Activated naive CD4-positive, alpha-beta T cell treated with anti-CD3 and anti-CD28 coated beads, Interleukin-2, amount 50 U/mL, for 16 hours (primary cell): ENCODE measurements at regions not wholly inside any gene's neighbourhood (a gene's known extent, or its start where the extent isn't known, plus 50 kb on each side); places are given as distances from the start of the nearest gene placed in this dataset.

Source experiments
- DNase-seq: peaks from one replicate; pipeline ENCODE4 v3.0.0-alpha.2; 2020

DNA sequence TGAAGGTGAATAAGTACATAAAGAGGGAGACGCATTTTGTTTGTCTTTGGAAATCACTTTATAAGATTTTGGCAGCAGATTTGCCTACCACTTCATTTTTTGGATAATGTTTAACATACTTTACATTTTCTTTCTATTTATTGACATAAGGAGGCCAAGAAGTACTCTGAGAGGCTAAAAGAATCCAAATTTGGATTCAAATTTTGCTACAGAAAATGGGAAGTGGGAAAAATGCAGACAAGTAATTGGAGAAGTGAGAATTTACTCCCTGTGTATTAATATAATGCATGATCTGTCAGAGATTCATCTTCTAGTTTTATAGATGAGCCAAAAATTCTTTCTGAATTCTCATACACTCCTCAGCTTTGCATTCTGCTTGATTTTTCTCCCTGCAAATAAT, 411.2 kb upstream of the CTNND2 start:
- no peak for DNase-seq

DNA sequence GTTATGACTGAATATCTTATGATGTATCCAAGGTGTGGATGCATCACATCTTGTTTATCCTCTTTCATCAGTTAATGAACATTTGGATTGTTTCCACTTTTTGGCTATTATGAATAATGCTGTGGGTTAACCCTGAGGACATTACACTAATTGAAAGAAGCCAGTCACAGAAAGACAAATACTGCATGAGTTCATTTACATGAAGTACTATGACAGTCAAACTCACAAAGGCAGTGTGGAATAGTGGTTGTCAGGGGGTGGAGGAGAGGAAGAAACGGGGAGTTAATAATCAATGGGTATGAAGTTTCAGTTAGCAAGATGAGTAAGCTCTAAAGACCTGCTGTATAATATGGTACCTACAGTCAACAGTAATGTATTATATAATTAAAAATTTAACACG, 409.4 kb upstream of the CTNND2 start:
- no peak for DNase-seq

DNA sequence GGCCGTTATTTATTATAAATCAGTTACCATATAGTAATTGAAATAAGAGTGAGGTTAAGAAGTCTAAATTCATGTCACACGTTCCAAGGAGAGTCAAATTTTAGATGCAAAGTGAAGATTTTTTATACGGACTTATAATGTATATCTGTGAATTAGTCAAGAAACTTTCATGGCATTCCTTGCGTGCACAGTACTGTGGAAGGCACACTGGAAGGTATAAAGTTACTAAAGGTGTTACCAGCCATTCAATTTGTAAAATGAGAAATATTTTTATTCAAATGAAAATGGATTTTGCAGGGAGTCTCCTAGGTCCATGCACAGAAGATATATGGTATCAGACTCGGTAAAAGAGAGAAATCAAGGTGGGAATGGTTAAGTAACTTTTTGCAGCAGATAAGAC, 408.1 kb upstream of the CTNND2 start:
- no peak for DNase-seq

DNA sequence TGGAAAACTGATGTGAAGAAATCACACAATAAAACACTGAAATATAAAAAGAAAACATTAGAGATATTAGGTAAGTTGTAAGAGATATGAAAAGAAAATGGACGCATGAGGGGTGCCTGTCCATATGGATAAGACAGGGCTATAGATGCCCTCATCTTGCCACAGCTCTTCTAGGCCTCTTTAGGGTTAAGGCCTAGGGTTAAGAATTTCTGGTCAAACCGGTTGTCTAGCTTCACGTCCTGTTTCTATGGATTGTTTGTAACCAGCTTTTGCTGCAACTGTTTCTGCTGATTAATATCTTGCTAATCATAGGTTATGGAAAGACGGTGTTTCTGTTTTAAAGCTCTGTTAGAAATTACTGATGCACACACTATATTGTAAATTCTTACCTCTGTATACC, 389.9 kb upstream of the CTNND2 start:
- DNase-seq = no peak

DNA sequence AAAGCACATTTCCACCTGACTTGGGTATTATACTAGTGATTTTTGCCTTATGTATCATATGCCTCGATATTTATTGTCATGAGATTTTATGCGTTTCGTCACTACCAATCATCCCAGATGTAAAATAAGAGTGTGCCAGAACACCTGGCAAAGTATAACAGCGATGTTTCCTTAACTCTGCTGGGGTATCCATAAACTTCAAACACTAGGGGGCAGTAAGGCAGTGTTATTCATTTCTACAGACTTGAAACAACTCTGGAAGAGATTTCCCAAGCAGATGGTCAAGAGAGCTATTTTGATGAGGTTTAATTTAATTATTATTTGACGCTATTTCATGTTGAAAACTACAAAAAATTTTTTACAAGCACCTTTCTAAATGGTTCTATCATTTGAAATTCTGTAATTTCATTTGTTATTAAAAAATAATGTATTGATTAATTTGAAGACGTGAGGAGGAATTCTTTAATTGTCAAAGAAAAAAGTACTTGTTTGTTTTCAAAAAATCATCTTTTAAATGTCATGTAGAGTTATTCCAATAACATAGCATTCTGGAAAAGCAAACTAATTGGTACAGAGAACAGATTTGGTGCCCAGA, 388.5 kb upstream of the CTNND2 start:
- DNase-seq = no peak

DNA sequence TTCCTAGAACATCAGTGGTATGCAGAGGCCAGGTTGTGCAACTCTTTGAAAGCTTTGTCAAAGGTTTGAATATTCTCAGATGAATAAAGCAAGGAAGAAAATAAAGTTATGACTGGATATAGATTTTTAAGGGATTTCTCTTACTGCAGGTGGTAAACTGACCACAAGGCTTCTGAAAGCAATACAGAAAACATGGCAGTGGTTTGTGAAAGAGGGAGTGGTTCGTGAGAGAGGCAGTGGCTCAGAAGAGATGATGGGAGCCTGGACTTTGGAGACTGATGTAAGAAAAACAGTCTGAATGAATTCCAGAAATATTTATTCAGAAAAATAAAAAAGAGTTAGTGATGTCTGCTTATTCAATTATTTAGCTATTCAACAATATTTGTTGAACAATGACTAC, 380.4 kb upstream of the CTNND2 start:
- no peak for DNase-seq

DNA sequence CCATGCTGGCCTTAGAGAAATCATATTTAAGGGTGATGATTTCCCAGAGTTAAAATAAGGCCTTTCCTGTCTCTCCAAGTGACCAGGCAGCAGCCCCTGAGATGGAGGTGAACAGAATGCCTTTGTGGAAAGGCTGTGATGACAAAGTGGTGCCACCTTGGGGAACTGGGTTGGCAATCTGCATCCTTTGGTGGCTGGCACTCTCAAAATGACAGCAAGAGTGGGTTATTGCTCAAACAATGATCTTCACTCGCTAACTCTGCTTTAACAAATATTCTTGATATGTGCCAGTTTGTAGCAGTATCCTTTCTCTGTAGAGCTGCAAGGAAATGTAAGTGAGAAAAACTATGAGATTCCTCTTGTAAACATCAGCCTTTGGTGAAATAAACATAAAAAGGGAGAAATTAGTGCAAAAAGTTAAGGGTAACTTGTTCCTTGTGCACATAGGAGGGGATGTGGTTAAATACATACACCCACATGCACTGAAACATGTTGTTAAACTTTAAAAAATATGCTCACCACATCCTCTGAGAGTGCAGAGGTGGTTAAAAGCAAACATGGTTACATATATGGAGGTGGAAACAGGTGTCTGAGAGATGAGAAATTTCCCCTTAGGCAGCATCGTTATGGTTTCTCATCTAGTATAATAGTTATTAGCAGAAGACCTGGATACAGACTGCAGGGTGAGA, 373.4 kb upstream of the CTNND2 start:
- DNase-seq = no peak

DNA sequence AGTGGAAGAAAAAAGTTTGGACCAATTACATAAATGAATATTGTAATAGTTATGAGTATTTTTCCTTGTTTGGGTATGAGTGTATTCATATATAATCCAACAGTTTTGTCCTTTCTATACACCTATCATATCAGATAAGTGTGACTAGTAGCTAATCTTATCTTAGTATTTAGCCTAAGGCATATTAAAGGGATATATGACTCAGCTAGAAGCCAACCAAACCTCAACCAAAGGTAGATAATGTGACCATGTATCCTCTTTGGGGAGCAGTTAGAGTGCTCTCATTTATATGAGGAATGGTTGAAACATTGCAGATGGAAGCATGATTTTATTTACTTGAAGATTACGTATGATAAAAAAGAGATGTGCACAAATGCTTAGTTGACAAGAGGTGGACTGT, 370.0 kb upstream of the CTNND2 start:
- no peak for DNase-seq

DNA sequence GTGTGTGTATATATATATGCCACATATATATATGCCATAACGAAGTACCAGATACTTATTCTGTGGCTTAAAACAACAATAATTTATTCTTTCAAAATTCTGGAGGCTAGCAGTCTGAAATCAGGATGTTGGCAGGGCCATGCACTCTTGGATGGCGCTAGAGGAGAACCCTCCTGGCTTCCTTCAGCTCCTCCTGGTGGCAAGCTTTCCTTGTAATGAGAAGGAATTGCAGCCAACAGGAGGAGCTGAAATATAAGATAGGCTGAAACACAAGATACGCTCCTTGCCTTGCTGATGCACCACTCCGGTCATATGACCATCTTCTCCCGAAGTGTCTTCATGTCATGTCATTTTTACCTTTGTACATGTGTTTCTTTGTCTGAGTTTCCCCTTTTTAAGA, 368.1 kb upstream of the CTNND2 start:
- DNase-seq = no peak

DNA sequence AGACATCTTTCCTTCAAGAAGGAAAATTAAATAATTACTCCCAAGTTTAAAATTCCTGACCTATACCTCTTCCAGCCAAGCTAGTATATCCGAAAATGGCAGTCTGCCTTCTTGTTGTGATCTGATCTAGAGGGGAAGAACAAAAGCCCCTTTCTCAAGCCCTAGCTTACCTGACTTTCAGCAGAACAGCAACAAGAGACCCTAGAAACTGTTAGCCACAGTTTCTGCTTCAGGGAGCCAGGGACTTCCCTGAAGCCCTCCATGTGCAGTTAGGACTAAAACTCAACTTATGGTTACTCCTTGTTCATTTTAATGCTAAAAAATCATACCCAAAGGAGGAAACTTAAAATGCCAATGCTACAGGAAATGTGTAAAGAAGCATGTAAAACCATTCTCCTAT, 366.7 kb upstream of the CTNND2 start:
- no peak for DNase-seq

DNA sequence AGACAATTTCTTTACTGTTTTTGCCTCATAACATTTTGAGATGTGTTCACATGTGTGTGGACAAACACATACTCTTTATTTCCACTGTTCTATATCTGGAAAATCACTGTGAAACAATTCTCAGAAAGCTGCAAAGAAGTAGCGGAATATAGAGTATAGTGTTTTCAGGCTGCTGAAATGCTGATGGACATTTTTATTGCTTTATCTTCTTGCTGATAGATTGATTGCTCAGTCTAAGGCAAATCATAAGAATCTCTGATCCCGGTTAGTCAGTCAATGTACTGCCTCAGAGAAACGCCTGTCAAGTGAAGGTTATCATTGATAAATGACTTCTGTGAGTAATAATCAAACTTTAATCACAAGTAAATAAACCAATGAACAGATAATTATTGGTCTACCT, 364.9 kb upstream of the CTNND2 start:
- DNase-seq = no peak

DNA sequence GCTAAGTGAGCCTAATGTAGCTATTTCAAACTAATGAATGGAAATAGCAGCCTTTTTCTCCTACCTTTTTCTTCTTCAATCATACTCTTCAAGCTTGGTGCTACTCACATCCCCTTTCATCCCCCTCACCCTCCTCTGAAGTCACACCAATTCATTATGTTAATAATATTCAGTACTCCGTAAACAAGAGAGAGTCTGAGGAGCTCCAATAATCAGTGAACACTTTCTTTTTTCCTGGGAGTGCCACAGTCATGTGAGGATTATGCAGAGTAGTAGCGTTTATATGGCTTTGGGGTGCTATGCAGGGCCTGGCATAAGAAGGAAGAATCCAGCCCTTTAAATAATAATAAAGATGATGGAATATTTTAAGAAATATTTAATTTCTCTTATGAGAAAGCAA, 354.3 kb upstream of the CTNND2 start:
- no peak for DNase-seq

DNA sequence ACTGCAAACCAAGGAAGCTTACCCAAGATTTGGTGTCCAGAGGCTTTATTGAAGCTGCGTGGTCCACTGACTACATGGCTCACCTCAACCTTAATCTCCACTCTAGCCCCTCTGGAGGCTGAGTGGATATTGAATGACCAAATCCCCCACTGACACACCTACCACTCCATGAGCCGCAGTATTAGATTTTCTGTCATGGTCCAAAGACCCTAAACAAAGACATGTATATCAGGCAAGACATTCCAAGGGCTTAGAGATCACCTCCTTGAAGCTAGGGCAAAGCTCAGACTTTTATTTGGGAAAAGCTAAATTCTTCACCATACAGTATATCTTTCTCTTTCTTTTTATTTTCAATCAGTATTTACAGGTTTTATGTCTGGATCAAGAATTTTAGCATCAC, 346.2 kb upstream of the CTNND2 start:
- DNase-seq = no peak

DNA sequence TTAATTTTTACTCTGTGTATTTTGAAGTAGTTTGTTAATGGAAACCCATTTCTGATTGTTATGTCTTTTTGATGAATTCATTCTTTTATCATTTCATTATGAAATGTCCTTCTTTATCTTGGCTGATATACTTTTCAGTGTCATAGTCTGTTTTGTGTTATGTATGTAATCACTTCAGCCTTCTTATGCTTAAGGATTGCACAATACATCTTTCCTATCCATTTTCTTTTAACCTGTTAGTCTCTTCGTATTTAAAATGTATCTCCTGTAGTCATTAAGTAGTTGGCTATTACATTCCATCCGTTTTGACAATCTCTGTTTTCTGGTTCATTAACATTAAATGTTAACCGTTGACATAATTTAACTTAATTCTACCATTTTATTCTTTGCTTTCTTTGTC, 344.6 kb upstream of the CTNND2 start:
- DNase-seq = no peak

DNA sequence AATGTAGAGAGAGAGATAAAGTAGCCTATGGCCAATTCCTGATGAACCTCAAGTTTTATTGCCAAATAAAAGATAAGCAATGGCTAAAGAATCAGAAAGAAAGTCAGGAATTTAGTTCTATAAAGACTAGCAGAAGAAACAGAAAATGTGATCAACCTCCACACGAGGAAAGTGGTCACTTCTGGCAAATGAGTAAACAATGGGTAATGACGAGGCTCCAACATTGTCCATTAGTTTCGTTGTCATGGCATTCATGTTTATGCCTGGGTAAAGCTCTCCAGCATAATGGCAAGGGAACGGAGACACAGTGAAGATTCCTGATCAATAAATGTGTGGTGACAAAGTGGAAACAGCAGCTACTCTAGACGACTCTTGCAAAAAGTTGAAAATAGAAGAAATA, 341.8 kb upstream of the CTNND2 start:
- DNase-seq = no peak

DNA sequence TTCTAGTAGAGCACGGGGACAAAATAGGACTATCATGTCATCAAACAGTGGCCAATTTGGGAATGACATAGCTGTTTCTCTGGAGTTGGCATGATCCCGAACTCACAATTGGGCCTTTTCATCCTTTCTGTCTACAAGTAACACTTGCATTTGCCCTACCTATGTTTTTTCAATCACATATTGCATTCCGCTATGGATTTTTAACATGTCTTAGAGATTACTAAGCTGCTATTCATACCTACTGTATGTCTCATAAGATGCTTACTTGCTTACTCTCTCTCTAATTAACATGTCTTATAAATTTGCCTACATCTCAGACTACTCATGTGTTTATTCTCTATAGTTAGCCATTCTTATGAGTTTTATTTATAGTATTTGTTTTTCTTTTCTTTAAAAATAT, 341.2 kb upstream of the CTNND2 start:
- no peak for DNase-seq

DNA sequence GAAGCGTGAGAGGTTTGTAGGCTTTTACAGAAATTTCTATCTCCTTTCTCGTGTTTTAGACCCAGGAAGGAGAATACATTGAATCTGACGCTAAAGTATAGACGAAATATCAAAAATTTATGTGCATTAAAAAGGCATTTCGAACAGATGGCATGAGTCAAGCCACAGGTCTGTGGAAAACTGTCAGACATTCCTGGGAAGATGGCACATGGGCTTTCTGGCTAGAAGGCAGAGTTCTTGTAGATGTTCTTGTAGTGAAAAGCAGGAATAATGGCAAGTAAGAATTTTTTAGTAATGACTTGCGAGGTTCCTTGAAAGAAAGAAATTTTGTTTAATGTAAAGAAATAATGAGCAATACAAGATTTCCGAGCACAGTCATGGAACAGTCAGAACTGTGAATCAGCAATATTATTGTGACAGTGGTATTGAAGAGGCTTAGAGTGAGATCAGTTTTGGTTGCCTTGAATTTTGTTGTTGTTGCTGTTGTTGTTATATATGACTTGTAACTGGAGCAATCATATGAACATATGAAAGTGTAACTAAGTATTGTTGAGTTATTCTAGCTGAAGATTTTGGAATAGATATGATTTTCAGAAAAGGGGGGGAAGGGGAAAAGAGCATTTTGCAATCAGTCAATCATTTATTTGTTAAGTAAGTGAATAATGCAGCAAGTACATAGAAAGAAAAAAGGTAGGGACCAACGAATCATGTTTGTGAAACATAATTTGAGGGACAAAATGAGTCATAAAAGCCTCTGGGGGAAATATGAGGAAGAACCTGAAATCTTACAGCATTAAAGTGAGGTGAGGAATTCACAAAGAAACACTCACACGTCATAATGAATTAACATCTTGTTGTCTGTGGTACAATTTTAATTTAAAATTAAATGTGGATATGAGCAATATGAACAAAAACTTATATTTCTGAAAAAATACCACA, 339.0 kb upstream of the CTNND2 start:
- no peak for DNase-seq

DNA sequence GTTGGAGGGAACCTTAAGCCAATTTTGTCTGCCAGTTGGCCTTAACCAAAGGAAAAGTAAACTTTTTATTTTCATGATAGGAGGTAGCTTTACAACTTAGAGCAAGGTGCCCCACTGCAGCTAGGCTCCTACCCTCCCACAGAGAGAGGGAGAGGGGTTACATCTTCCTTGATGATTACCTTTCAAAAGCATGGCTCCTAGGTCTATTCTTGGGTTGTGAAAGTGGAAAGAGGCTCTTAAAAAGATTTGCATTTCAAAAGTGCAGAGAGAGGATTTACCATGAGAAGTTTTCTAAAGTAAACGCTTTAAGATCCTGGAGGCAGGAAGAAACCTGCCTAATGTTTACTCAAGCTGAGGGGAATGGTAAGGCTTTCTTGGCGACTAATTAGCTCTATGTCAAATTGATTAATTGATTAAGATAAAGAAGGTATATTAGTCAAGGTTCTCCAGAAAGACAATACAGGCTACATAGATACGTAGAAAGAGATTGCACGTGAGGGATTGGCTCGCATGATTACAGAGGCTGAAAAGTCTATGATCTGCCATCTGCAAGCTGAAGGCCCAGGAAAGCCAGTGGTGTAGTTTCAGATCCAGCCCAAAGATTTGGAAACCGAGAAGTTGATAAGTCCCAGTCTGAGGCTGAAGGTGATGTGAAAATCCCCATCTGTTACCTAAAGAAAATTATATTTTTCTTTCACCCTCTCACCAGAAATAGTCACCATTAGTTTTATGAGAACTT, 333.8 kb upstream of the CTNND2 start:
- DNase-seq = no peak

DNA sequence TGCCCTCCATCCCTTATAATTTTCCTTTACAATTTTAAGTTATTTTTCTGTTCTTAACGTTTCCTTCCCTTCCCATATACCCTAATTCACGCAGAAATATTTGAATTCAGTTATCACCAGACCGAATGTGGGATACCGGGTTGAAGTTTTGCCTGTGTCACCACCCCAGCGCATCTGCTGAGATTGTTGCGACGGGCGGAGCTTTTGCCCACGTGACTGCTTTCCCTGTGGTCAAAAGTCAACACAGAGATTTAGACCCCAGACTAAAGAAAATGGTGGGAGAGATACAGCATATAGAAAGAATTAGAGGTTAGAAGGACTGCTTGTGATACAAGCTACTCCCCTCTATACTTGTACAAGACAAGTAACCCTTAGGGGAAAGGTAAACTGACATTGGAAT, 326.4 kb upstream of the CTNND2 start:
- no peak for DNase-seq

DNA sequence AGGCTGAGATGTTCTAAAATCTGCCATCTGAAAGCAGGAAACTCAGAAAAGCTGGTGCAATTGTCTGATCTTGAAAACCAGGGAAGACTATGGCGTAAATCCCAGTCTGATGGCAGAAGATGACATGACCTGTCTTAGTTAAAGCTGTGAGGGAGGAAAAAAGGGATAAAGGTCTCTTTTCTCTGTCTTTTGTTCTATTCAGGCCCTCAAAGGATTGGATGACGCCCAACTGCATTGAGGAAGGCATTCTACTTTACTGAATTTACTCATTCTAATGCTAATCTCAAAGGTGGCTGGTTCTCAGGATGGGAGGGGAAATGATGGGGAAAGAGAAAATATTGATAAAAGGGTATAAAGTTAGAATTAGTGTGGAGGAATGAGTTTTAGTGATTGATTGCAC, 312.8 kb upstream of the CTNND2 start:
- DNase-seq = no peak

DNA sequence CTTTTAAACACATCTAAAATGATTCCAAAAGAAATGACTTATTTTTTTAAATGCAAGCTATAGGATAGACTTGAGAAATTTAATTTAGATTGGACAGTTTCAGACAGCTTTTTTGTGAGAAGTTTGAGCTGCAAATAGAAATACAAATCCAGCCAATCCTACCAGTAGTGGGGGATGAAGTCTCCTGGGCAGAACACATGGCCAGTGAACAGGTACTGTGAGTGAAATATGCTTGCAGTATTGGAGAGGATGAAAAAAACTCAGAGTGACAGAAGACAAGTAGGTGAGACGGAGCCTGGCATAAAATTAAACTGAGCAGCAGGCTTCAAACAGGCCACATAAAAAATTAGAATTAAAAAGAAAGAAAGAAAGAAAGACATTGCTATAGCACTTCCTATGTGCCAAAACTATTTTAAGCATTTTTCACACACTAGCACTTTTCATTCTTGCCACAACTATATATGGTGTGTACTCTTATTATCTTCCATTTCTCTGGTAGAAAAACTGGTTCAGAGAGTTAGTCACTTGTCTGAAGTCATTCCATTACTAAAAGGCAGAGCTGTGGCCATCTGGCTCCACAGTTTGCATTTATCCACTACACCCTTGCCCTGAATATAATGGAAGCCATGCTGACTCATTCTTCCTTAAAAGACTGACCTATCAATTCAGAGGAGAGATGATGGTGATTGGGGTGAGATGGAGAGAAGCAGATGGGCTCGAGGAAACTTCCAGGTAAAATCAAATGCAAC, 310.2 kb upstream of the CTNND2 start:
- no peak for DNase-seq

DNA sequence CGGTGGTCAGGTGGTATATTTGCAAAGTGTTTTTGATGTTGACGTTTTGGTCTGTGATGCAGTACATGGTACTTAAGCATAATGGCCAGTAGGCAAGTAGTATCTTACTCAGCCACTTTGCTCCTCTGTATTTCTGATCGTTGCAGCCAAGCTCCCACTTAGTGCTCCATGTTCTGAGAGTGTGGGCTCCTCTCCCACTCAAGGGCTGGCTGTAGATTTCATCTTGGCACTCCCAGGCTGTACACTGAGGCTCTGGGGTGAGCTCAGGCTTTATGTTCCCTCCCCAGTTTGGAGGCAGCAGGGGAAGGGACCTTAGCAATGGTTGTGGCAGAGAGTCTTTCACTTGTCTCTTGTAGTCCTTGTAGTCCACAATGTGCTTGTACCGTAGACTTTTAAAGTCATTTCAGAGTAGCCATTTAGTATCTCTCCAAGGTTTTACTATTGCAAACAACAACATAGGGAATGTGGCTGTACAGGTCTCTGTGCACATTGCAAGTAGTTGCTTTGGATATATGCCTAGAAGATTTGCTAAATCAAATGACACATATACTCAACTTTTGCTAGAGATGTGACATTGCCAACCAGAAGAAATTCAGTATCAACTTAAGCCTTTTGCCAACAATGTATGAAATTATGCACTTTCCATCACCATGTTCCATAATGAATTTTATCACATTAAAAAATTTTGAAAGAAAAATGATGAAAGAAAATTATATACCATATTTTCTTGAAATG, 304.3 kb upstream of the CTNND2 start:
- no peak for DNase-seq
